GM13976 (cell line): ENCODE measurements at regions not wholly inside any gene's neighbourhood (a gene's known extent, or its start where the extent isn't known, plus 50 kb on each side); places are given as distances from the start of the nearest gene placed in this dataset.

Experiments
- DNase-seq: peaks from one replicate; pipeline ENCODE4 v3.0.0; 2012; ENCODE audit warnings: low spot score
- CTCF ChIP-seq: IDR thresholded peaks from 2 replicates; pipeline ENCODE4 v1.5.1; 2012; ENCODE audit warnings: borderline replicate concordance, mild to moderate bottlenecking; ENCODE audit not compliant: insufficient read depth; ENCODE audit errors: extremely low read depth, missing control alignments, control extremely low read depth
- in situ Hi-C: fragments of 300-500 bp; cut with MboI; formaldehyde crosslinking; loops from one replicate; pipeline ENCODE4 v1.12.0; 2022; ENCODE audit warnings: low sequenced_read_pairs, mixed read lengths, inconsistent platforms; ENCODE audit not compliant: unreplicated experiment

DNA sequence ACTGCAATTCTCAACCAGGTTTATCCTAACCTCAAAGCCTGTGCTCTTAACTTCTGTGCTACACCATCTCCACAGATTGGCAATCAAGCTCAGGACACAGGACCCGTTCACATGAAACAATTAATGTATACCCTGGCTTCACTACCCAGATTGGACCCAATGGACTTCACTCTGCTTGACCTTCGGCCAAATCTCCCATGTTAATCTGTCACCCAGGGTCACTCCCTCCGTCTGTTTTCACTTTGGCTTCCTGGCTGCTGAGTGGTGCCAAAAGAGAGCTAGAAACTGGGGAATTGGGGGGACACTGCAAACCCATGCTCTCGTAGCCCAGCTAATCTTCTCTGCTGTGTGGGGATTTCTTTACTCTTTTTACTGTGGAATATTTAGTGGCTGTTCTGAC, 216.1 kb upstream of the ZC3H12C start:
- in situ Hi-C loops = no loop called here
- no peak for TF ChIP-seq CTCF
- DNase-seq = no peak

- in situ Hi-C loops = no loop called here
- TF ChIP-seq CTCF = no peak
- no peak for DNase-seq
Observed at GRCh38 chr11:109884501-109884900, 208.7 kb upstream of the ZC3H12C start.

- TF ChIP-seq CTCF = no peak
- DNase-seq = no peak
- in situ Hi-C loops = no loop called here
Observed at GRCh38 chr11:109885006-109885405, 208.2 kb upstream of the ZC3H12C start.

DNA sequence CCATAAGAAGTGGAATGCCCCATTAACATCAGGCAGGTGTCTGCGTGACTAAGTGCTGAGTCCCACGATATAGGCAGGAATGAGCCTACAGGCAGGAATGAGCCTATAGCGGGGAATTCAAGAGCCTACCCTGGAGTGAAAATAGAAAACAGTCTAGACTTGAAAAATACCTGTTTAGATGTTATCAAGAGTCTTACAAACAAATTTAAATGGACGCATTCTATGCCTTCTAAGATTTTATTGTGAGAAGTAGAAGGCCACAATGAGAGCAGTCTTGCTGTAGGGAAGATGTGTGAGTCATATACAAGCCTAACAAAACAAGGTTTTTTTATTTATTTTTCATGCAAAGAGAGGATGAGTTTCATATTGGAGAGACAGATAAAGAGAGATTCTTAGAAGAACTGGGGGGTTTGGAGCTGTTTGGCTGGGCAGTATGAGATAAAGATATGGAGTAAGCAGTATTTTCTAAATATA, 200.8 kb upstream of the ZC3H12C start:
- DNase-seq = no peak
- in situ Hi-C loops = no loop called here
- no peak for TF ChIP-seq CTCF

GRCh38 chr11:109894242-109894641, 198.9 kb upstream of the ZC3H12C start:
- in situ Hi-C loops = no loop called here
- no peak for DNase-seq
- TF ChIP-seq CTCF = no peak

GRCh38 chr11:109898592-109898991, 194.6 kb upstream of the ZC3H12C start:
- TF ChIP-seq CTCF = no peak
- no peak for DNase-seq
- in situ Hi-C loops = no loop called here
